Small intestine (tissue), 7 donors: ENCODE measurements at regions not wholly inside any gene's neighbourhood (a gene's known extent, or its start where the extent isn't known, plus 50 kb on each side); places are given as distances from the start of the nearest gene placed in this dataset.

Source experiments
- DNase-seq, 2 donors: peaks; one replicate each; pipeline versions ENCODE4 v3.0.0 to v3.0.0-alpha.2; 2013
- FAIRE-seq: peaks from 2 replicates; lab custom pipeline; 2012; peaks lifted over from hg19 to GRCh38; lab: Jason Lieb, UNC
- H3K27ac ChIP-seq, 3 donors: one replicate each; pipeline ENCODE4 v1.5.1; 2013; ENCODE audit warnings: low read length in 2 of 3, mild to moderate bottlenecking in 2 of 3, control low read depth in 1 of 3, inconsistent platforms in 1 of 3, low read depth in 1 of 3, moderate library complexity in 1 of 3
- H3K27me3 ChIP-seq, 3 donors: one replicate each; pipeline ENCODE4 v1.6.1; 2013; ENCODE audit warnings: low read length in 3 of 3, inconsistent platforms in 1 of 3; ENCODE audit not compliant: control insufficient read depth in 3 of 3, insufficient read depth in 3 of 3
- H3K36me3 ChIP-seq, 3 donors: one replicate each; pipeline ENCODE4 v1.6.1; 2013; ENCODE audit warnings: low read length in 3 of 3, inconsistent platforms in 1 of 3, low read depth in 1 of 3, mild to moderate bottlenecking in 1 of 3, moderate library complexity in 1 of 3; ENCODE audit not compliant: control insufficient read depth in 3 of 3, insufficient read depth in 2 of 3
- H3K4me1 ChIP-seq, 3 donors: one replicate each; pipeline ENCODE4 v1.6.1; 2013; ENCODE audit warnings: low read length in 2 of 3, inconsistent platforms in 1 of 3, low read depth in 1 of 3, mild to moderate bottlenecking in 1 of 3, moderate library complexity in 1 of 3; ENCODE audit not compliant: control insufficient read depth in 3 of 3, insufficient read depth in 2 of 3
- H3K4me3 ChIP-seq, 3 donors: one replicate each; pipeline ENCODE4 v1.5.1; 2013; ENCODE audit warnings: low read length in 3 of 3, control low read depth in 1 of 3, inconsistent platforms in 1 of 3, low read depth in 1 of 3, mild to moderate bottlenecking in 1 of 3, moderate library complexity in 1 of 3
- H3K9me3 ChIP-seq, 2 donors: one replicate each; pipeline ENCODE4 v1.6.1; 2013; ENCODE audit warnings: low read depth in 1 of 2, low read length in 1 of 2; ENCODE audit not compliant: control insufficient read depth in 2 of 2, insufficient read depth in 1 of 2
- WGBS, 3 donors: extraction: QIAGEN DNeasy Blood & Tissue Kit; methylation state at CpG; one replicate each; pipeline ENCODE4 v1.1.7; 2013; 5-methylcytosine and 5-hydroxymethylcytosine counted together
- donor health status: healthy with polysubstance abuse.
- donor health status: control.
- donor health status: control.
- donor health status: Bipolar disorder and iron deficiency.
- donor health status: healthy.

DNA sequence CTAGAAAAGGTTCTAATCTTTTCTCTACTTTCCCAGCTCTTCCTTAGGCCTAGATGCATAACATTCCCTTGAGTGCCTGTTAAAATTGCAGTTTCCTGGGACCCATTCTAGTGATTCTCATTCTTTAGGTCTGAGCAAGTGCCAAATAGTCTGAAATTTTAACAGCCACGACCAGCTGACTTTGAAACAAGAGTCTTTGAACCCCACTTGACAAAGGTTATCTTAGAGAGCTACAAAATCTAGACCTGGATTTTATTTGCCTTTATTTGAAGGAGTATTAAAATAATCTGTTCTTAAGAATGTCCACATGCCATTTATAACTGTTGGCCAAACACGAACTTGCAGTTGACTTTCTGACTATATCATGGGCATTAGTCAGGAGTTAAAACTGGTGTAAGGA is 110.2 kb upstream of the LHCGR start:
- no peaks in the 10 kb centered on the region for H3K4me1 ChIP-seq
- FAIRE-seq (no peak), DNase-seq (no peak)
- H3K27me3 ChIP-seq, result no peaks in the 10 kb centered on the region
- no peaks in the 10 kb centered on the region for H3K9me3 ChIP-seq
- WGBS, 3 donors, result 16 to 49% (median 40%) methylated on average over 2 of the region's 2 CpGs
- no peaks in the 10 kb centered on the region for H3K36me3 ChIP-seq
- H3K4me3 ChIP-seq, result no peak overlapping the region
- no peak overlapping the region for H3K27ac ChIP-seq

DNA sequence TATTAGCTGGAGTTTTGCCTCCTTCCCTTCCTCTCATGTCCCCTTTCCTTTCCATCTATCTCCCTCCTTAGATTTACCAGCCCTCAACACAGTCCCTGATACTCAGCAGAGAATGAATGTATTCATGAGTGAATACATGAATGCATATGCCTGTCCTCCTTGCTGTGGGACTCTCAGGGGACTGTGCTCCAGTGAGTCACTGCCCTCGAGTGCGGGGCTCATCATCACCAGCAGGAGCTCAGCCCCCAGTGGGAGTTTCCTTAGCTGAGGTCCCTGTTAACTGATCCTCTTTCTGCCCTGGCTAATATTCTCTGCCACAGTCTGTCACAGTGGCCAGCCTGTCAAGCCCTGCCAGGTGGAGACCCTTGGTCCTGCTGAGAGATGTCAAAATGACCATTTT is 104.9 kb upstream of the LHCGR start:
- WGBS, 3 donors, result 53 to 74% (median 60%) methylated on average over 2 of the region's 2 CpGs
- Histone ChIP-seq H3K27ac (no peak overlapping the region), H3K36me3 (no peaks in the 10 kb centered on the region), H3K27me3 (no peaks in the 10 kb centered on the region), H3K9me3 (no peaks in the 10 kb centered on the region), H3K4me1 (no peaks in the 10 kb centered on the region), H3K4me3 (no peak overlapping the region)
- FAIRE-seq (no peak), DNase-seq (no peak)

DNA sequence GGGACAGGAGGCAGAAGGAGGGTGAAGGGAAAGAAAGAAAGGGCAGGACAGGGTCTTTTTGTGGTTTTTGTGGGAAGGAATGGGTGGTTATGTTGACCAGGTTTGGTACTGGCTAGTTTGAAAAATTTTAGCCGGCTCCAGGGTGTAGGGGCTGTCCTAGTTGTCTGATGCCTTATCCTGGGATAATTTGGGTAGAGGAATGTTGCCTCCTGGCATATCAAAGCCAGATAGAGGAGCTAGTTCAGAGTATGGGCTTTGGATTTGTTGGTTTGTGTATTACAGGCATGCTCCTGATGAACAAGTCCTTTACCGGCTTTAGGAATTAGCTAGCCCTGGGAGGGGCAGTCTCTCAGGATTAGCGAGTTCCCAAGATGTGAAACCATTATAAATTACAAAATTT is 101.1 kb upstream of the LHCGR start:
- H3K9me3 ChIP-seq, result no peaks in the 10 kb centered on the region
- no peaks in the 10 kb centered on the region for H3K36me3 ChIP-seq
- 63 to 74% (median 67%) methylated on average over 3 of the region's 3 CpGs for WGBS, 3 donors
- H3K27me3 ChIP-seq, result no peaks in the 10 kb centered on the region
- FAIRE-seq, result no peak
- H3K27ac ChIP-seq, result no peak overlapping the region
- no peaks in the 10 kb centered on the region for H3K4me1 ChIP-seq
- H3K4me3 ChIP-seq, result no peak overlapping the region
- no peak for DNase-seq

DNA sequence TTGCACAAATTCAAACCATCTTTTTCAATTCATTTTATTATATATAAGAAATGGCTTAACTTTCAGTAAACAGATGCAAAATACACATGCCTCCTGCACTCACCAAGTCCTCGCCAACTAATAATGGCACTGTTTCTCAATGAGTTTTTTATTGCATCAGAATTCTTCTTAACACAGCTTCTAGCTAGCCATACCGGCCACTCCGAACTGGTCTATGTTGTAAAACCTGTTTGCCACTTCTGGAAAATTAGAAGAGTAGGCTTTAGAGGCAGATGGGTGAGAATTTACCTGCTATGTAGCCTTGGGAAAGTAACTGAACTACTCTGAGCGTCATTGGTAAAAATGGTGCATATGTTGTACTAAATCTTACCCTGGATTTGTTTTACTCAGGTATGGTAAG is 100.6 kb upstream of the LHCGR start:
- no peaks in the 10 kb centered on the region for H3K4me1 ChIP-seq

DNA sequence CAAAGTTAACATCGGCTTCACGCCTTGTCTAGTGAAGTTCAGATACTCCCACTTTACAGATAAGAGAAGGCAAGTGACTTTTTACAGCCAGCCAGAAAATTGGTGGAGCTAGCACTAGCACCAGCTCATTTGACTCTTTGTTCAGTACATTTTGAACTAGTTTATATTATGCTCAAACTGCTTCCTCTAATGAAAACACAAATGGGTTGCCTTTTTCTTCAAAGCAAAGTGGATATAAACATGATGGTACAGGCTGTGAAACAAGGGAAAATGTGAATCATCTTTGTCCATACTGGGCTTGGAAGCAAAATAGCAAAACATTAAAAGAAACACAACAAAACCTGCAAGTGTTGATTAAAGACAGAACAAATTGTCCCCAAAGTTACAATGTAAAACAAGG is 99.6 kb upstream of the LHCGR start:
- Histone ChIP-seq H3K9me3 (no peaks in the 10 kb centered on the region), H3K27me3 (no peaks in the 10 kb centered on the region), H3K4me3 (no peak overlapping the region), H3K4me1 (no peaks in the 10 kb centered on the region), H3K36me3 (no peaks in the 10 kb centered on the region), H3K27ac (no peak overlapping the region)
- no peak for FAIRE-seq
- DNase-seq, result no peak
- WGBS, 3 donors, result 68 to 79% (median 78%) methylated on average over 2 of the region's 2 CpGs

More for the DNA sequence above, 100.6 kb upstream of the LHCGR start:
- no peak overlapping the region for H3K4me3 ChIP-seq
- no peak overlapping the region for H3K27ac ChIP-seq
- H3K27me3 ChIP-seq, result no peaks in the 10 kb centered on the region
- FAIRE-seq, result no peak
- no peak for DNase-seq
- WGBS, 3 donors, result 75 to 83% (median 78%) methylated on average over 4 of the region's 4 CpGs
- no peaks in the 10 kb centered on the region for H3K36me3 ChIP-seq
- no peaks in the 10 kb centered on the region for H3K9me3 ChIP-seq

DNA sequence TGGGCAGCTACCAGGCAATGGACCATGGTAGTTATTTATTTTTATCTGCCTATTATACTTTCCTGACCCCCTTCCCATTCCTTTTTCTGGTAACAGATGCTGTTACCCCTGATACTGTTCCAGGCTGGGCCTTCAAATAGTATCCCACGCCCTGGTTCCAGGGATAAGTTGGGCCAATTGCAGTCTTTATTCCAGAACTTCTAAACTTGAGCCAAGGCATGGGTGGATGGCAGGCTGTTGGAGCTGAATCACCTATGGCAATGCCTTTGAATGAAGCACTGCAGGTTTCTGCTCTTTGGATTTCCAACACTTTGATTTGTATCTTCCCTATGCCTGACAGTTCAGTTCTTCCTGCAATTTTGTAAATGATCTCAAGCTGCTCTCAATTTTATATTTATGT is 99.2 kb upstream of the LHCGR start:
- WGBS, 3 donors, result 73 to 82% (median 74%) methylated on average over 1 of the region's 1 CpG
- Histone ChIP-seq H3K36me3 (no peaks in the 10 kb centered on the region), H3K9me3 (no peaks in the 10 kb centered on the region), H3K27ac (no peak overlapping the region), H3K4me3 (no peak overlapping the region), H3K27me3 (no peaks in the 10 kb centered on the region), H3K4me1 (no peaks in the 10 kb centered on the region)
- DNase-seq, result no peak
- FAIRE-seq, result no peak

DNA sequence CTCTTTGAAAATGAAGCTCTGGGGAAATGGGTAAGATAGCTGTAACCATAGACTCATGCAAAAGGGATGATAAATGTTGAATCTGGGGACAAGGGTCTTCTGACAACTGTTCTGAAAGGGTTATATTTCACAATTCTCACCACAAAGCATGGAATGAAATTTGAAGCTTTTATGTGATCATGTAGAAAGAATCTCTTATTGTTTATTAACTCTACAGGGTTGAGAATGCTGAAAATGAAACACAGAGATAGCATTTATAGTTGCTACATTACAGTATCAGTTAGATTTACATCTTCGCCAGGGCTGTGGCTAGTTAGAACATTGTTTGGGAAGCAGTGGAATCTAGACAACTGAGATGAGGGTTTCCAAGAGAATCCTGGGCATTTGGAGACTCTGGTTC is 97.4 kb upstream of the LHCGR start:
- DNase-seq (no peak), FAIRE-seq (no peak)
- no peaks in the 10 kb centered on the region for H3K36me3 ChIP-seq
- no peaks in the 10 kb centered on the region for H3K27me3 ChIP-seq
- no peak overlapping the region for H3K27ac ChIP-seq
- no peak overlapping the region for H3K4me3 ChIP-seq
- H3K9me3 ChIP-seq, result no peaks in the 10 kb centered on the region
- H3K4me1 ChIP-seq, result no peaks in the 10 kb centered on the region
- 69 to 74% (median 70%) methylated on average over 1 of the region's 1 CpG for WGBS, 3 donors

DNA sequence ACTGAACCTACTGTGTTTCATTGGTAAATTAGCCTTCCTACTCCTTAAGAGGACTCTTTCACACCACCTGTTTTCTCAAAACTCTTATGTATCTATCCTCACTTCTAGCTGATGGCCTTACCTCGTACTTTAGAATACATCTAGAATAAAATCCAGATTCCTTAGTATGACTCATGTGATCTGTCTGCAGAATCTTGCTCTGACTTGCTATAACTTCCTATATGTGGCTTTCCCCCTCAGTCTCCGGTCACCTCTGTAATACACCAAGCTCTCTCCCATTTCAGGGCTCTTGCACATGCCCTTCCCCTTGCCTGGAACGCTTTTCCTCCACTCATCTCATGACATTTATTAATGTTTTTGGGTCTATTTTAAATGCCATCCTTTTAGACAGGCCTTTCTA is 95.6 kb upstream of the LHCGR start:
- Histone ChIP-seq H3K9me3 (no peaks in the 10 kb centered on the region), H3K27me3 (no peaks in the 10 kb centered on the region), H3K4me3 (no peak overlapping the region), H3K4me1 (no peaks in the 10 kb centered on the region), H3K36me3 (no peaks in the 10 kb centered on the region), H3K27ac (no peak overlapping the region)
- no peak for FAIRE-seq
- WGBS, 3 donors, result 60 to 71% (median 70%) methylated on average over 3 of the region's 3 CpGs
- no peak for DNase-seq

DNA sequence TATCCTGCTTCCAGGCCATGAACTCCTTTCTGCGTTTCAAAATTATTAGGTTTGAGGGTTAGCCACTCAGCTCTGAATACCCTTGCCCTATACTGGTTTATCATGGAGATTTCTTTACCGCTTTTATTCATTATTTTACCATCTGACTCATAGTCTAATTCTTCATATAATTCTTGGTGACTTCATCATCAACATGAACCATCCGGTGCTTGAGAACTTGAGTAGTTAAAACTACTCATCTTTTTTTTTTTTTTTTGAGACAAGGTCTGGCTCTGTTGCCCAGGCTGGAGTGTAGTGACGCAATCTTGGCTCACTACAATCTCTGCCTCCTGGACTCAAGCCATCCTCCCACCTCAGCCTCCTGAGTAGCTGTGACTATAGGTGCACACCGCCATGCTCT is 94.2 kb upstream of the LHCGR start:
- FAIRE-seq (no peak), DNase-seq (no peak)
- no peaks in the 10 kb centered on the region for H3K4me1 ChIP-seq
- no peak overlapping the region for H3K27ac ChIP-seq
- no peaks in the 10 kb centered on the region for H3K9me3 ChIP-seq
- no peaks in the 10 kb centered on the region for H3K27me3 ChIP-seq
- no peaks in the 10 kb centered on the region for H3K36me3 ChIP-seq
- no peak overlapping the region for H3K4me3 ChIP-seq
- whole genome bisulfite sequencing, 3 donors, result 82 to 84% (median 83%) methylated on average over 5 of the region's 5 CpGs
